GM12873 (cell line): ENCODE measurements at regions not wholly inside any gene's neighbourhood (a gene's known extent, or its start where the extent isn't known, plus 50 kb on each side); places are given as distances from the start of the nearest gene placed in this dataset.

Experiments
- CTCF ChIP-seq: IDR thresholded peaks from 2 replicates; pipeline ENCODE4 v1.5.1; 2012; ENCODE audit warnings: low read depth, mild to moderate bottlenecking, moderate library complexity, low read length, control low read depth; ENCODE audit not compliant: insufficient read depth; ENCODE audit errors: missing control alignments

- no peak for TF ChIP-seq CTCF
Measured at GRCh38 chr1:218985424-218985984, 188.2 kb upstream of the LYPLAL1 start.

GRCh38 chr1:218986816-218987215 lies 186.9 kb upstream of the LYPLAL1 start:
- no peak for TF ChIP-seq CTCF

- TF ChIP-seq CTCF, result no peak
Measured at GRCh38 chr1:218990019-218990418, 183.7 kb upstream of the LYPLAL1 start.

GRCh38 chr1:218991089-218991488 lies 182.6 kb upstream of the LYPLAL1 start:
- no peak for TF ChIP-seq CTCF

- no peak for TF ChIP-seq CTCF
Measured at GRCh38 chr1:218994615-218995014, 179.1 kb upstream of the LYPLAL1 start.

GRCh38 chr1:218995091-218995665 lies 178.5 kb upstream of the LYPLAL1 start:
- no peak for TF ChIP-seq CTCF

- TF ChIP-seq CTCF, result no peak
Measured at GRCh38 chr1:218996362-218996761, 177.3 kb upstream of the LYPLAL1 start.
